ENCODE measurements at regions not wholly inside any gene's neighbourhood (a gene's known extent, or its start where the extent isn't known, plus 50 kb on each side); places are given as distances from the start of the nearest gene placed in this dataset.

DNA sequence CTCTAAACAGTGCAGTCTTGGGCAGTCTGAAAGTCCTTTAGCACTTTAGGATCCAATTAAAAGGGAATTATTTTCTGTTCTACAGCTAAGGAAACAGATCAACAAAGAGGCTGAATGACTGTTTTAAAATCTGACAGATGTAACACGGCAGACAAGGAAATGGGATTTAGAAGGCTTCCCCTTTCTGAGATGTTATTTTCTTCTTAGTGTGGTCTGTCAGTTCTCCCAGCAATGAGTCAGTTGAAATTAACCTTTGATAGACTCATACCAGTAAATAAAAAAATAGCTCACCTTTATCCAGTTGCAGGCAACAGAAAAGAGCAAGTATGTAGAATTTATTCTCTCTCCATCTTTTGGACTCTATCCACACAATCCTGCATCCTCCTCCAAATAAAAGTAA lies 98.1 kb downstream of the NEDD1 start:
- Histone ChIP-seq H3K4me3 (no peak overlapping the region), H3K27me3 (no peaks in the 10 kb centered on the region), H3K9me3 (no peaks in the 10 kb centered on the region), H3K36me3 (no peaks in the 10 kb centered on the region), H3K4me1 (ENCODE audit: insufficient read depth) (no peaks in the 10 kb centered on the region), H3K27ac (no peak overlapping the region)
- no peak for DNase-seq
- no peak for TF ChIP-seq EP300 (IDR thresholded peaks at IDR 0.05)
- TF ChIP-seq POLR2A (IDR thresholded peaks at IDR 0.05), result no peak
- TF ChIP-seq, protein P1, sequence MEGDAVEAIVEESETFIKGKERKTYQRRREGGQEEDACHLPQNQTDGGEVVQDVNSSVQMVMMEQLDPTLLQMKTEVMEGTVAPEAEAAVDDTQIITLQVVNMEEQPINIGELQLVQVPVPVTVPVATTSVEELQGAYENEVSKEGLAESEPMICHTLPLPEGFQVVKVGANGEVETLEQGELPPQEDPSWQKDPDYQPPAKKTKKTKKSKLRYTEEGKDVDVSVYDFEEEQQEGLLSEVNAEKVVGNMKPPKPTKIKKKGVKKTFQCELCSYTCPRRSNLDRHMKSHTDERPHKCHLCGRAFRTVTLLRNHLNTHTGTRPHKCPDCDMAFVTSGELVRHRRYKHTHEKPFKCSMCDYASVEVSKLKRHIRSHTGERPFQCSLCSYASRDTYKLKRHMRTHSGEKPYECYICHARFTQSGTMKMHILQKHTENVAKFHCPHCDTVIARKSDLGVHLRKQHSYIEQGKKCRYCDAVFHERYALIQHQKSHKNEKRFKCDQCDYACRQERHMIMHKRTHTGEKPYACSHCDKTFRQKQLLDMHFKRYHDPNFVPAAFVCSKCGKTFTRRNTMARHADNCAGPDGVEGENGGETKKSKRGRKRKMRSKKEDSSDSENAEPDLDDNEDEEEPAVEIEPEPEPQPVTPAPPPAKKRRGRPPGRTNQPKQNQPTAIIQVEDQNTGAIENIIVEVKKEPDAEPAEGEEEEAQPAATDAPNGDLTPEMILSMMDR (IDR thresholded peaks at IDR 0.05), result no peak
- WGBS, 3 donors, result 1 to 16% (median 14%) methylated on average over 1 of the region's 1 CpG
- intact Hi-C loops (cut with DNase I), result no loop called here

DNA sequence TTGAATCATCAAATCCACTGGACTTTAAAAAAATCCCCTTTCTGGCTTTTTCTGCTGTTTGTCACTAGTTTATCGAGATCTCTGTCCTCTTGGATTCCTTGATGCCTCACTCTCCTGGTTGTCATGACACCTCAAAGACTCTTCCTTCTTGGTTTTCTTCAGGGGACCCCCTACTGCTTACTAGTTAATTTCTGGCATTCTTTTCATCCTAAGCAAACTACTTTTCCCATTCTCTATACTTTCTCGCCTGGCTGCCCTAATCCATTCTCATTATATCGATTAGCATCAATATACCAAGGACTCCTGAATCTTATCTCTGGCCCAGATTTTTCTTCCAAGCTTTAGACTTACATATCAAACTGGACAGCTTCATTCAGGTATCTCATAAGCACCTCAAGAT lies 98.6 kb downstream of the NEDD1 start:
- TF ChIP-seq, protein P1 (IDR thresholded peaks at IDR 0.05), result no peak
- TF ChIP-seq EP300 (IDR thresholded peaks at IDR 0.05), result no peak
- TF ChIP-seq POLR2A (IDR thresholded peaks at IDR 0.05), result no peak
- no peaks in the 10 kb centered on the region for H3K36me3 ChIP-seq
- DNase-seq, result no peak
- H3K4me3 ChIP-seq, result no peak overlapping the region
- no peaks in the 10 kb centered on the region for H3K9me3 ChIP-seq
- H3K27me3 ChIP-seq, result no peaks in the 10 kb centered on the region
- intact Hi-C loops (cut with DNase I), result no loop called here
- 88 to 92% (median 90%) methylated on average over 3 of the region's 3 CpGs for WGBS, 3 donors
- no peak overlapping the region for H3K27ac ChIP-seq
- H3K4me1 ChIP-seq (ENCODE audit: insufficient read depth), result no peaks in the 10 kb centered on the region

DNA sequence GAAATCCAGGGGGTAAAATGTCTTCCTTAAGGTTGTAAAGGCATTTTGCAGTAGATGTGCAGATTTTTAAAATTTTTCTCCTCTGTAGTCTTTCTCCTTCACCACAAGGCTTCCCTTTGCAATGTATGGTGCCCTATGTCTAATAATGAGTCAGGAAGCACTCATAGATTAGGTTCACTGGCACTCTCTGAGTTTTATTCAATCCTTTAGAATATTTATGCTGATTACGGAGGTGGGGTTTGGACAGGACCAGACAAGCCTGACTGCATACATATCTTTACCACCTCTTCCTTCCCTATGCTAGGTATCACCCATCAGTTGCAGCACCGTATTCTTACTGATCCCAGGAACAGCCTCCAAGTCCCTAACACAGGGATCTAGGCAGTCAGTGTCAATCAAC lies 99.5 kb downstream of the NEDD1 start:
- WGBS, 3 donors, result 91 to 97% (median 94%) methylated on average over 2 of the region's 2 CpGs
- H3K9me3 ChIP-seq, result no peaks in the 10 kb centered on the region
- no peaks in the 10 kb centered on the region for H3K27me3 ChIP-seq
- intact Hi-C loops (cut with DNase I), result no loop called here
- H3K4me3 ChIP-seq, result no peak overlapping the region
- TF ChIP-seq, protein P1 (IDR thresholded peaks at IDR 0.05), result no peak
- no peak for TF ChIP-seq POLR2A (IDR thresholded peaks at IDR 0.05)
- no peak overlapping the region for H3K27ac ChIP-seq
- H3K36me3 ChIP-seq, result no peaks in the 10 kb centered on the region
- DNase-seq, result no peak
- no peaks in the 10 kb centered on the region for H3K4me1 ChIP-seq (ENCODE audit: insufficient read depth)

- no peak for DNase-seq
- Histone ChIP-seq H3K27ac (no peak overlapping the region), H3K4me1 (ENCODE audit: insufficient read depth) (no peaks in the 10 kb centered on the region), H3K27me3 (no peaks in the 10 kb centered on the region), H3K36me3 (no peaks in the 10 kb centered on the region), H3K9me3 (no peaks in the 10 kb centered on the region), H3K4me3 (no peak overlapping the region)
- intact Hi-C loops (cut with DNase I), result no loop called here
- WGBS, 3 donors, result 86 to 91% (median 88%) methylated on average over 1 of the region's 1 CpG
- TF ChIP-seq, protein P1 (IDR thresholded peaks at IDR 0.05), result no peak
- TF ChIP-seq POLR2A (IDR thresholded peaks at IDR 0.05) (no peak), EP300 (IDR thresholded peaks at IDR 0.05) (no peak)
Measured at GRCh38 chr12:97016163-97016562, 109.1 kb downstream of the NEDD1 start.

DNA sequence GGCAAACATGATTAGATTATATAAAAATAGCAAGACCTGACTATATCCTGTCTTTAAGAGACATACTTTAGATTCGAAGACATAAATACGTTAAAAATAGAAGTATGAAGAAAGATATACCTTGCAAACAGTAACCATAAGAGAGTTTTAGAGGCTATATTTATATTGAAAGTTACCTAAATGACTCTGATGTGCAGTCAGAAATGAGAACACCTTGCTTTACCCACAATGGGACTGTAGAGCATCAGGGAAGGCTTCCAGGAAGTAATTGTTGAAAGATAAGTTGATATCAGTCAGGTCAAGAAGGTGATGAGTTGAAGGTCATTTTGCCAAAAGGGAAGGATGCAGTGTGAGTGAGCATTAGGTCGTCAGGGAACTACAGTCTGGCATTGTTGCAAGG lies 110.2 kb downstream of the NEDD1 start:
- DNase-seq, result no peak
- H3K4me1 ChIP-seq (ENCODE audit: insufficient read depth), result no peaks in the 10 kb centered on the region
- 72 to 82% (median 78%) methylated on average over 3 of the region's 3 CpGs for WGBS, 3 donors
- intact Hi-C loops (cut with DNase I), result no loop called here
- H3K9me3 ChIP-seq, result no peaks in the 10 kb centered on the region
- no peak overlapping the region for H3K27ac ChIP-seq
- H3K27me3 ChIP-seq, result no peaks in the 10 kb centered on the region
- H3K36me3 ChIP-seq, result no peaks in the 10 kb centered on the region
- H3K4me3 ChIP-seq, result no peak overlapping the region
- TF ChIP-seq, protein P1 (IDR thresholded peaks at IDR 0.05), result no peak
- TF ChIP-seq POLR2A (IDR thresholded peaks at IDR 0.05) (no peak), EP300 (IDR thresholded peaks at IDR 0.05) (no peak)
